ENCODE measurements at regions not wholly inside any gene's neighbourhood (a gene's known extent, or its start where the extent isn't known, plus 50 kb on each side); places are given as distances from the start of the nearest gene placed in this dataset.

DNA sequence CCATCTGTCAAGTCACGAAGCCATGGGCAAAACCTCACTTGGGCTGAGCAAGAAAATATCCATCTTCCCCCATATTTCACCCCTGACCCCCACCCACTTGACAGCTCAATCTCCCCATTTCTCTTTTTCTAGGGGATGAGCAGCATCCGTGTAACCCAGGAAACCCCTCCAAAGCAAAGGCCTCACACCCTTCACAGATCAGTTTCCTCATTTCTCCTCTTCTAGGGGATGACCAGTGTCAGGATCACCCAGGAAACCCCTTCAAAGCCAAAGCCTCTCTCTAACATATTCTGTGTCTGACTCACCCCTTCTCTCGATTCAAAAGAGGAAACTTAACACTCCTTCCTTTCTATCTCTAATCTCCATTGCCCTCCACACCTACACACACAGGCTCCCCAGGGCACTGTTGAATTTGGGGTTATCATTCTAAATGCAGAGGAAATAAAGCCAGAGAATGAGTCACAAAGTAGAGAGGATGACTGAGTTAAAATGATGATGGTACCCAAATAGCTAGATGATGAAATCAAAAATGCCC, 439.7 kb downstream of the BUD13 start:
- no peak for DNase-seq (ENCODE audit: low spot score)
- Histone ChIP-seq H3K27me3 (ENCODE audit: control insufficient read depth in 4 of 4, insufficient read depth in 4 of 4, low read length in 3 of 4) (no peaks in the 10 kb centered on the region), H3K9me3 (ENCODE audit: control insufficient read depth in 4 of 4, low read length in 3 of 4) (no peaks in the 10 kb centered on the region), H3K27ac (ENCODE audit: low read depth in 1 of 2, low read length in 2 of 2) (no peak overlapping the region), H3K4me1 (ENCODE audit: control insufficient read depth in 4 of 4, insufficient read depth in 4 of 4, low read length in 3 of 4) (no peaks in the 10 kb centered on the region), H3K9ac (ENCODE audit: low read depth in 1 of 2, low read length in 2 of 2) (no peak overlapping the region), H3K36me3 (ENCODE audit: control insufficient read depth in 4 of 4, insufficient read depth in 3 of 4, low read depth in 1 of 4, low read length in 3 of 4) (no peaks in the 10 kb centered on the region), H3K4me3 (ENCODE audit: low read depth in 1 of 3, low read length in 3 of 3) (no peak overlapping the region)
- no peak for TF ChIP-seq YY1 (IDR thresholded peaks at IDR 0.05)
- no peak for TF ChIP-seq GABPA (IDR thresholded peaks at IDR 0.05 in 1 of 2, conservative IDR thresholded peaks at IDR 0.05 in 1 of 2)
- no peak for TF ChIP-seq HNF4G (IDR thresholded peaks at IDR 0.05)
- WGBS = 65% methylated on average over 3 of the region's 3 CpGs

DNA sequence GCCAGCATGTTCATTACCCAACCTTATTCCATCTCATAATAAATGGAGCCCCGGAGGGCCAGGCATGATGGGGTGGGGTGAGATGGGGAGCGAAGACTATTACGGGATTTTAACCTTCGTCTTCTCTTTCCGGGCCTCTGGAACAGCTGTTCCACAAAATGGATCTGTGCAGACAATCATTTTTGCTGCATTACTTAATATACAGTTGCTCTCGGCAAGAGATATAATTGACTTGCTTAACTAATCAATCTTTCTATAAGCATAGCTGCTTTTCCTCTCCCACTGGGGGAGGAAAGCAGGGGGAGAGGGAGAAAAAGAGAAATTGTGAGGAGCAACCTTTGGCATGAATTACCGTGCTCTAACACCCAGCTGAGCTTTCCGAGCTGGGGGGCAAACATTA, 440.4 kb downstream of the BUD13 start:
- Histone ChIP-seq H3K27ac (ENCODE audit: low read depth in 1 of 2, low read length in 2 of 2) (no peak overlapping the region), H3K36me3 (ENCODE audit: control insufficient read depth in 4 of 4, insufficient read depth in 3 of 4, low read depth in 1 of 4, low read length in 3 of 4) (no peaks in the 10 kb centered on the region), H3K9me3 (ENCODE audit: control insufficient read depth in 4 of 4, low read length in 3 of 4) (no peaks in the 10 kb centered on the region), H3K9ac (ENCODE audit: low read depth in 1 of 2, low read length in 2 of 2) (no peak overlapping the region), H3K4me1 (ENCODE audit: control insufficient read depth in 4 of 4, insufficient read depth in 4 of 4, low read length in 3 of 4) (no peaks in the 10 kb centered on the region), H3K4me3 (ENCODE audit: low read depth in 1 of 3, low read length in 3 of 3) (no peak overlapping the region), H3K27me3 (ENCODE audit: control insufficient read depth in 4 of 4, insufficient read depth in 4 of 4, low read length in 3 of 4) (no peaks in the 10 kb centered on the region)
- TF ChIP-seq NR2F2 (IDR thresholded peaks at IDR 0.05) = no peak
- TF ChIP-seq, protein P1, sequence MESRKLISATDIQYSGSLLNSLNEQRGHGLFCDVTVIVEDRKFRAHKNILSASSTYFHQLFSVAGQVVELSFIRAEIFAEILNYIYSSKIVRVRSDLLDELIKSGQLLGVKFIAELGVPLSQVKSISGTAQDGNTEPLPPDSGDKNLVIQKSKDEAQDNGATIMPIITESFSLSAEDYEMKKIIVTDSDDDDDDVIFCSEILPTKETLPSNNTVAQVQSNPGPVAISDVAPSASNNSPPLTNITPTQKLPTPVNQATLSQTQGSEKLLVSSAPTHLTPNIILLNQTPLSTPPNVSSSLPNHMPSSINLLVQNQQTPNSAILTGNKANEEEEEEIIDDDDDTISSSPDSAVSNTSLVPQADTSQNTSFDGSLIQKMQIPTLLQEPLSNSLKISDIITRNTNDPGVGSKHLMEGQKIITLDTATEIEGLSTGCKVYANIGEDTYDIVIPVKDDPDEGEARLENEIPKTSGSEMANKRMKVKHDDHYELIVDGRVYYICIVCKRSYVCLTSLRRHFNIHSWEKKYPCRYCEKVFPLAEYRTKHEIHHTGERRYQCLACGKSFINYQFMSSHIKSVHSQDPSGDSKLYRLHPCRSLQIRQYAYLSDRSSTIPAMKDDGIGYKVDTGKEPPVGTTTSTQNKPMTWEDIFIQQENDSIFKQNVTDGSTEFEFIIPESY (IDR thresholded peaks at IDR 0.05) = no peak
- no peak for TF ChIP-seq RXRA (IDR thresholded peaks at IDR 0.05)
- DNase-seq (ENCODE audit: low spot score) = no peak
- 86% methylated on average over 8 of the region's 8 CpGs for WGBS

DNA sequence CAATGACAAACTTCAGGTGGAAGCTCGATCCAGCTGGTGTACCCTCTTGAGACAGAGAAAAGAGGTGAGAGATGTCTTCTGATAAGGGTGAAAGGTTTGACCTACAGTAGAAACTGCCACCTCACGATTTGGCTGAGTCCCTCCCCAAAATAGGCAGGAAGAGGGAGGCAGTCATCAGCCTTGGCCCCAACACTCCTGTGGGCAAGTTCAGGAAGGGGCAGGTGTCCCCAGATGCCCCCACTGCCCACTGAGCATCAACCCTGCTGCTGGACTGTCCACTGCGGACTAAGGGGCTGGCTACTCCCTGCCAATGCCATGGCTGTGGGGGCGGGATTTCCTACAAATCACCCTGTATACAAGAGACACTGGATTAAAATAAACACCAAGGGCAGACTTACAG, 441.4 kb downstream of the BUD13 start:
- no peak overlapping the region for H3K27ac ChIP-seq (ENCODE audit: low read depth in 1 of 2, low read length in 2 of 2)
- no peak for DNase-seq (ENCODE audit: low spot score)
- no peaks in the 10 kb centered on the region for H3K36me3 ChIP-seq (ENCODE audit: control insufficient read depth in 4 of 4, insufficient read depth in 3 of 4, low read depth in 1 of 4, low read length in 3 of 4)
- TF ChIP-seq RAD21 (IDR thresholded peaks at IDR 0.05) (no peak), GABPA (IDR thresholded peaks at IDR 0.05 in 1 of 2, conservative IDR thresholded peaks at IDR 0.05 in 1 of 2) (no peak), HNF4A (conservative IDR thresholded peaks at IDR 0.05) (no peak), JUND (IDR thresholded peaks at IDR 0.05) (no peak), TAF1 (conservative IDR thresholded peaks at IDR 0.05) (no peak), FOXA1 (IDR thresholded peaks at IDR 0.05) (no peak), NR2F2 (IDR thresholded peaks at IDR 0.05) (no peak), RXRA (IDR thresholded peaks at IDR 0.05) (no peak), YY1 (IDR thresholded peaks at IDR 0.05) (no peak), SP1 (IDR thresholded peaks at IDR 0.05) (no peak), EGR1 (IDR thresholded peaks at IDR 0.05; ENCODE audit: low read depth in 2 of 2) (no peak), HNF4G (IDR thresholded peaks at IDR 0.05) (no peak), FOXA2 (IDR thresholded peaks at IDR 0.05) (no peak)
- TF ChIP-seq, protein P1 (IDR thresholded peaks at IDR 0.05) = no peak
- TF ChIP-seq, protein P2, sequence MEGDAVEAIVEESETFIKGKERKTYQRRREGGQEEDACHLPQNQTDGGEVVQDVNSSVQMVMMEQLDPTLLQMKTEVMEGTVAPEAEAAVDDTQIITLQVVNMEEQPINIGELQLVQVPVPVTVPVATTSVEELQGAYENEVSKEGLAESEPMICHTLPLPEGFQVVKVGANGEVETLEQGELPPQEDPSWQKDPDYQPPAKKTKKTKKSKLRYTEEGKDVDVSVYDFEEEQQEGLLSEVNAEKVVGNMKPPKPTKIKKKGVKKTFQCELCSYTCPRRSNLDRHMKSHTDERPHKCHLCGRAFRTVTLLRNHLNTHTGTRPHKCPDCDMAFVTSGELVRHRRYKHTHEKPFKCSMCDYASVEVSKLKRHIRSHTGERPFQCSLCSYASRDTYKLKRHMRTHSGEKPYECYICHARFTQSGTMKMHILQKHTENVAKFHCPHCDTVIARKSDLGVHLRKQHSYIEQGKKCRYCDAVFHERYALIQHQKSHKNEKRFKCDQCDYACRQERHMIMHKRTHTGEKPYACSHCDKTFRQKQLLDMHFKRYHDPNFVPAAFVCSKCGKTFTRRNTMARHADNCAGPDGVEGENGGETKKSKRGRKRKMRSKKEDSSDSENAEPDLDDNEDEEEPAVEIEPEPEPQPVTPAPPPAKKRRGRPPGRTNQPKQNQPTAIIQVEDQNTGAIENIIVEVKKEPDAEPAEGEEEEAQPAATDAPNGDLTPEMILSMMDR (IDR thresholded peaks at IDR 0.05; ENCODE audit: low read depth, low read length, missing input control) = no peak
- TF ChIP-seq, protein P3, sequence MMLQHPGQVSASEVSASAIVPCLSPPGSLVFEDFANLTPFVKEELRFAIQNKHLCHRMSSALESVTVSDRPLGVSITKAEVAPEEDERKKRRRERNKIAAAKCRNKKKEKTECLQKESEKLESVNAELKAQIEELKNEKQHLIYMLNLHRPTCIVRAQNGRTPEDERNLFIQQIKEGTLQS (IDR thresholded peaks at IDR 0.05) = no peak
- TF ChIP-seq, protein P4, sequence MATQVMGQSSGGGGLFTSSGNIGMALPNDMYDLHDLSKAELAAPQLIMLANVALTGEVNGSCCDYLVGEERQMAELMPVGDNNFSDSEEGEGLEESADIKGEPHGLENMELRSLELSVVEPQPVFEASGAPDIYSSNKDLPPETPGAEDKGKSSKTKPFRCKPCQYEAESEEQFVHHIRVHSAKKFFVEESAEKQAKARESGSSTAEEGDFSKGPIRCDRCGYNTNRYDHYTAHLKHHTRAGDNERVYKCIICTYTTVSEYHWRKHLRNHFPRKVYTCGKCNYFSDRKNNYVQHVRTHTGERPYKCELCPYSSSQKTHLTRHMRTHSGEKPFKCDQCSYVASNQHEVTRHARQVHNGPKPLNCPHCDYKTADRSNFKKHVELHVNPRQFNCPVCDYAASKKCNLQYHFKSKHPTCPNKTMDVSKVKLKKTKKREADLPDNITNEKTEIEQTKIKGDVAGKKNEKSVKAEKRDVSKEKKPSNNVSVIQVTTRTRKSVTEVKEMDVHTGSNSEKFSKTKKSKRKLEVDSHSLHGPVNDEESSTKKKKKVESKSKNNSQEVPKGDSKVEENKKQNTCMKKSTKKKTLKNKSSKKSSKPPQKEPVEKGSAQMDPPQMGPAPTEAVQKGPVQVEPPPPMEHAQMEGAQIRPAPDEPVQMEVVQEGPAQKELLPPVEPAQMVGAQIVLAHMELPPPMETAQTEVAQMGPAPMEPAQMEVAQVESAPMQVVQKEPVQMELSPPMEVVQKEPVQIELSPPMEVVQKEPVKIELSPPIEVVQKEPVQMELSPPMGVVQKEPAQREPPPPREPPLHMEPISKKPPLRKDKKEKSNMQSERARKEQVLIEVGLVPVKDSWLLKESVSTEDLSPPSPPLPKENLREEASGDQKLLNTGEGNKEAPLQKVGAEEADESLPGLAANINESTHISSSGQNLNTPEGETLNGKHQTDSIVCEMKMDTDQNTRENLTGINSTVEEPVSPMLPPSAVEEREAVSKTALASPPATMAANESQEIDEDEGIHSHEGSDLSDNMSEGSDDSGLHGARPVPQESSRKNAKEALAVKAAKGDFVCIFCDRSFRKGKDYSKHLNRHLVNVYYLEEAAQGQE (IDR thresholded peaks at IDR 0.05) = no peak
- TF ChIP-seq, protein P5, sequence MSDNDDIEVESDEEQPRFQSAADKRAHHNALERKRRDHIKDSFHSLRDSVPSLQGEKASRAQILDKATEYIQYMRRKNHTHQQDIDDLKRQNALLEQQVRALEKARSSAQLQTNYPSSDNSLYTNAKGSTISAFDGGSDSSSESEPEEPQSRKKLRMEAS (IDR thresholded peaks at IDR 0.05) = no peak
- no peak overlapping the region for H3K4me3 ChIP-seq (ENCODE audit: low read depth in 1 of 3, low read length in 3 of 3)
- no peaks in the 10 kb centered on the region for H3K27me3 ChIP-seq (ENCODE audit: control insufficient read depth in 4 of 4, insufficient read depth in 4 of 4, low read length in 3 of 4)
- no peaks in the 10 kb centered on the region for H3K9me3 ChIP-seq (ENCODE audit: control insufficient read depth in 4 of 4, low read length in 3 of 4)
- no peaks in the 10 kb centered on the region for H3K4me1 ChIP-seq (ENCODE audit: control insufficient read depth in 4 of 4, insufficient read depth in 4 of 4, low read length in 3 of 4)
- no peak overlapping the region for H3K9ac ChIP-seq (ENCODE audit: low read depth in 1 of 2, low read length in 2 of 2)
- WGBS = 81% methylated on average over 4 of the region's 4 CpGs
